HCT116 (cell line): ENCODE measurements at regions not wholly inside any gene's neighbourhood (a gene's known extent, or its start where the extent isn't known, plus 50 kb on each side); places are given as distances from the start of the nearest gene placed in this dataset.

Experiments
- ATAC-seq: fragments of 200-7000 bp; cut with Tn5 transposase; 2 replicates; pipeline ENCODE4 v1.9.1; 2020; ENCODE audit warnings: mild to moderate bottlenecking, moderate library complexity
- BruUV-seq: library from RNA; stranded (reverse); fragments of 400-500 nt; replicated peaks from 2 replicates; lab custom pipeline; 2021; lab: Mats Ljungman, UMichigan
- CTCF ChIA-PET: fragments of 300-600 bp; sonication (Branson Sonifier 250); formaldehyde crosslinking; loops from one replicate; lab custom pipeline; 2021; ENCODE audit warnings: antibody characterized with exemption; lab: Charles Lee
- POLR2A ChIA-PET: fragments of 300-600, 350-600 bp; sonication (Branson Sonifier 250); formaldehyde crosslinking; loops from one replicate; lab custom pipeline; 2021; ENCODE audit warnings: antibody characterized with exemption; lab: Charles Lee
- RAD21 ChIA-PET, 2 experiments: fragments of 300-600 bp; sonication (Branson Sonifier 250); formaldehyde crosslinking; loops; one replicate each; lab custom pipeline; 2023; ENCODE audit warnings: low total read pairs in 2 of 2; ENCODE audit not compliant: uncharacterized antibody in 2 of 2, unreplicated experiment in 2 of 2, low non-redundant PET in 1 of 2; lab: Charles Lee
- DNase-seq: peaks from one replicate; pipeline ENCODE4 v3.0.0-alpha.2; 2010; ENCODE audit warnings: low read depth, low spot score
- H2AFZ ChIP-seq: fragments of 200-600 bp; shearing (Covaris generic), sonication (generic); 2 replicates; pipeline ENCODE4 v1.6.1; 2017; ENCODE audit warnings: low read depth, mixed run types, mixed read lengths, antibody characterized with exemption, low read length; ENCODE audit not compliant: poor library complexity, severe bottlenecking
- H3K27ac ChIP-seq: 2 replicates; pipeline ENCODE4 v1.5.1; 2012; ENCODE audit warnings: low read depth, low read length
- H3K27me3 ChIP-seq: fragments of 200-600 bp; sonication (generic); 2 replicates; pipeline ENCODE4 v1.6.1; 2016; ENCODE audit warnings: mixed run types, low read length, mixed read lengths; ENCODE audit not compliant: insufficient read depth
- H3K36me3 ChIP-seq, 2 experiments: fragments of 200-500 bp in 1 of 2; fragments of 200-600 bp in 1 of 2; sonication (Bioruptor generic) in 1 of 2; sonication (generic) in 1 of 2; 2 replicates each; pipeline versions ENCODE4 v1.5.1 to v1.6.1; 2014 to 2016; ENCODE audit warnings: low read length in 2 of 2, inconsistent platforms in 1 of 2, mixed read lengths in 1 of 2, mixed run types in 1 of 2; ENCODE audit not compliant: insufficient read depth in 2 of 2, control insufficient read depth in 1 of 2
- H3K4me1 ChIP-seq, 2 experiments: fragments of 200-600 bp in 1 of 2; sonication (generic) in 1 of 2; 2 replicates each; pipeline versions ENCODE4 v1.5.1 to v1.6.1; 2012 to 2017; ENCODE audit warnings: low read length in 2 of 2, inconsistent platforms in 1 of 2, mild to moderate bottlenecking in 1 of 2, mixed read lengths in 1 of 2, mixed run types in 1 of 2, moderate library complexity in 1 of 2; ENCODE audit not compliant: insufficient read depth in 2 of 2, control insufficient read depth in 1 of 2
- H3K4me2 ChIP-seq: fragments of 200-600 bp; sonication (generic); 2 replicates; pipeline ENCODE4 v1.6.1; 2017; ENCODE audit warnings: mixed run types, low read length, mixed read lengths
- H3K4me3 ChIP-seq, 2 experiments: fragments of 200-600 bp in 1 of 2; sonication (generic) in 1 of 2; replicated peaks in 1 of 2; 2 replicates each; pipeline ENCODE4 v1.5.1; 2011 to 2016; ENCODE audit warnings: low read length in 2 of 2, control low read depth in 1 of 2, low read depth in 1 of 2, mild to moderate bottlenecking in 1 of 2, mixed read lengths in 1 of 2, mixed run types in 1 of 2
- H3K79me2 ChIP-seq: fragments of 200-600 bp; sonication (generic); 2 replicates; pipeline ENCODE4 v1.6.1; 2017; ENCODE audit warnings: mild to moderate bottlenecking, mixed run types, low read length, moderate library complexity, mixed read lengths; ENCODE audit not compliant: insufficient read depth
- H3K9ac ChIP-seq: fragments of 200-600 bp; sonication (generic); 2 replicates; pipeline ENCODE4 v1.6.1; 2016; ENCODE audit warnings: low read length, mixed read lengths
- H3K9me2 ChIP-seq: fragments of 200-600 bp; sonication (generic), shearing (Covaris generic); 2 replicates; pipeline ENCODE4 v1.6.1; 2017; ENCODE audit warnings: mixed run types, mild to moderate bottlenecking, moderate library complexity; ENCODE audit not compliant: insufficient read depth
- H3K9me3 ChIP-seq, 2 experiments: fragments of 200-500 bp in 1 of 2; fragments of 200-600 bp in 1 of 2; sonication (Bioruptor generic) in 1 of 2; sonication (generic) in 1 of 2; 2 replicates each; pipeline ENCODE4 v1.6.1; 2014 to 2017; ENCODE audit warnings: low read length in 2 of 2, mixed read lengths in 2 of 2, inconsistent platforms in 1 of 2, low read depth in 1 of 2, mild to moderate bottlenecking in 1 of 2, mixed run types in 1 of 2, moderate library complexity in 1 of 2; ENCODE audit not compliant: control insufficient read depth in 1 of 2, insufficient read depth in 1 of 2
- H4K20me1 ChIP-seq: fragments of 200-600 bp; sonication (generic), shearing (Covaris generic); 2 replicates; pipeline ENCODE4 v1.6.1; 2017; ENCODE audit warnings: mixed run types, mild to moderate bottlenecking, moderate library complexity; ENCODE audit not compliant: insufficient read depth
- CBX3 ChIP-seq: IDR thresholded peaks from 2 replicates; pipeline ENCODE4 v1.6.1; 2012; ENCODE audit warnings: low read depth
- CEBPB ChIP-seq: IDR thresholded peaks from 2 replicates; pipeline ENCODE4 v1.6.1; 2012; ENCODE audit warnings: low read depth
- EGR1 ChIP-seq: IDR thresholded peaks from 2 replicates; pipeline ENCODE4 v1.6.1; 2012; ENCODE audit warnings: low read depth
- ELF1 ChIP-seq: IDR thresholded peaks from 2 replicates; pipeline ENCODE4 v1.6.1; 2012; ENCODE audit warnings: low read depth, borderline replicate concordance
- EZH2 ChIP-seq: fragments of 200-600 bp; sonication (generic); IDR thresholded peaks from 2 replicates; pipeline ENCODE4 v1.6.1; 2017; ENCODE audit warnings: antibody characterized with exemption, mixed run types
- EZH2phosphoT487 ChIP-seq: fragments of 200-600 bp; IDR thresholded peaks from 2 replicates; pipeline ENCODE4 v1.6.1; 2018; ENCODE audit warnings: antibody characterized with exemption, borderline replicate concordance
- POLR2AphosphoS5 ChIP-seq: IDR thresholded peaks from 2 replicates; pipeline ENCODE4 v1.6.1; 2011; ENCODE audit warnings: mild to moderate bottlenecking, low read depth, low read length, moderate library complexity
- RAD21 ChIP-seq: IDR thresholded peaks from 2 replicates; pipeline ENCODE4 v1.6.1; 2012; ENCODE audit warnings: low read depth, mild to moderate bottlenecking
- SP1 ChIP-seq: IDR thresholded peaks from 2 replicates; pipeline ENCODE4 v1.6.1; 2012; ENCODE audit warnings: low read depth
- SRF ChIP-seq: IDR thresholded peaks from 2 replicates; pipeline ENCODE4 v1.6.1; 2012; ENCODE audit warnings: low read depth
- TCF7L2 ChIP-seq: IDR thresholded peaks from 2 replicates; pipeline ENCODE4 v1.7.0; 2011; ENCODE audit warnings: borderline replicate concordance, inconsistent platforms; ENCODE audit not compliant: insufficient read depth, insufficient read length; ENCODE audit errors: extremely low read depth
- YY1 ChIP-seq: IDR thresholded peaks from 2 replicates; pipeline ENCODE4 v1.6.1; 2011; ENCODE audit warnings: low read length, low read depth, moderate library complexity, mild to moderate bottlenecking; ENCODE audit not compliant: insufficient replicate concordance; ENCODE audit errors: extremely low read depth
- ZBTB33 ChIP-seq: IDR thresholded peaks from 2 replicates; pipeline ENCODE4 v1.6.1; 2011; ENCODE audit warnings: mild to moderate bottlenecking, low read length, moderate library complexity; ENCODE audit not compliant: insufficient replicate concordance; ENCODE audit errors: extremely low read depth
- ZFX ChIP-seq: fragments of 450-650 bp; IDR thresholded peaks from 2 replicates; pipeline ENCODE4 v1.6.1; 2017
- intact Hi-C: fragments of 100-400 bp; cut with micrococcal nuclease; formaldehyde crosslinking; loops from 2 replicates; pipeline ENCODE4 v1.10.0; 2022
- TF ChIP-seq, protein P1 (sequence below): IDR thresholded peaks from 2 replicates; pipeline ENCODE4 v1.6.1; 2012
- TF ChIP-seq, protein P2 (sequence below): IDR thresholded peaks from 2 replicates; pipeline ENCODE4 v1.6.1; 2012

- H4K20me1 ChIP-seq, result no peaks in the 10 kb centered on the region
- H3K9me3 ChIP-seq, result no peaks in the 10 kb centered on the region
- ATAC-seq (no peak), DNase-seq (no peak)
- H3K27me3 ChIP-seq, result no peaks in the 10 kb centered on the region
- H3K9me2 ChIP-seq, result no peaks in the 10 kb centered on the region
- intact Hi-C loops, result loop anchor here (10.0 kb wide), 2 partner anchors 400 to 650 kb away; no protein-coding TSS in a partner anchor
- no peaks in the 10 kb centered on the region for H3K79me2 ChIP-seq
- BruUV-seq, result no TSS peak
- CTCF ChIA-PET, result no interaction called here
- RAD21 ChIA-PET, result no interaction called here
- peaks cover 0 to 5% of the 10 kb centered on the region in 2 experiments; a peak in 1 of 4 replicates for H3K4me1 ChIP-seq
- no peak overlapping the region for H3K4me3 ChIP-seq
- H3K9ac ChIP-seq, result no peak overlapping the region
- no peak overlapping the region for H3K27ac ChIP-seq
- H3K4me2 ChIP-seq, result no peak overlapping the region
- no peak overlapping the region for H2AFZ ChIP-seq
- no peak for TF ChIP-seq EGR1
- TF ChIP-seq POLR2AphosphoS5, result no peak
- TF ChIP-seq CEBPB, result no peak
- TF ChIP-seq ZBTB33, result no peak
- no peak for TF ChIP-seq SRF
- TF ChIP-seq ZFX, result no peak
- TF ChIP-seq SP1, result no peak
- TF ChIP-seq, protein P1, sequence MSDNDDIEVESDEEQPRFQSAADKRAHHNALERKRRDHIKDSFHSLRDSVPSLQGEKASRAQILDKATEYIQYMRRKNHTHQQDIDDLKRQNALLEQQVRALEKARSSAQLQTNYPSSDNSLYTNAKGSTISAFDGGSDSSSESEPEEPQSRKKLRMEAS, result no peak
- TF ChIP-seq CBX3, result no peak
- no peak for TF ChIP-seq TCF7L2
- TF ChIP-seq, protein P2, sequence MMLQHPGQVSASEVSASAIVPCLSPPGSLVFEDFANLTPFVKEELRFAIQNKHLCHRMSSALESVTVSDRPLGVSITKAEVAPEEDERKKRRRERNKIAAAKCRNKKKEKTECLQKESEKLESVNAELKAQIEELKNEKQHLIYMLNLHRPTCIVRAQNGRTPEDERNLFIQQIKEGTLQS, result no peak
- TF ChIP-seq YY1, result no peak
- no peak for TF ChIP-seq EZH2
- no peak for TF ChIP-seq ELF1
- no peak for TF ChIP-seq EZH2phosphoT487
- TF ChIP-seq RAD21, result no peak
- POLR2A ChIA-PET, result interaction anchor here (0.8 kb wide), 1 partner anchor 20 kb away, joined by 3 read pairs; no protein-coding TSS in a partner anchor
- H3K36me3 ChIP-seq, result no peaks in the 10 kb centered on the region
These were observed 93.2 kb upstream of the AKIRIN2 start for GRCh38 chr6:87794922-87795885.
